BLaER1 treated with 17β-estradiol and CSF1 and Interleukin-3, amounts not matched to agents 10 nM and 100 nM (cell line): ENCODE measurements at regions not wholly inside any gene's neighbourhood (a gene's known extent, or its start where the extent isn't known, plus 50 kb on each side); places are given as distances from the start of the nearest gene placed in this dataset.

Source experiments
- H3K27ac ChIP-seq, 11 experiments: shearing (Covaris generic); formaldehyde crosslinking; 2 replicates each; pipeline ENCODE4 v1.8.1; 2022
- H3K27me3 ChIP-seq, 11 experiments: shearing (Covaris generic); formaldehyde crosslinking; 2 replicates each; pipeline ENCODE4 v1.8.1; 2022
- H3K36me3 ChIP-seq, 11 experiments: shearing (Covaris generic); formaldehyde crosslinking; 2 replicates each; pipeline ENCODE4 v1.8.1; 2022
- H3K4me1 ChIP-seq, 10 experiments: shearing (Covaris generic); formaldehyde crosslinking; 2 replicates each; pipeline ENCODE4 v1.8.1; 2022
- H3K4me2 ChIP-seq, 11 experiments: shearing (Covaris generic); formaldehyde crosslinking; 2 replicates each; pipeline ENCODE4 v1.8.1; 2022
- H3K4me3 ChIP-seq, 10 experiments: shearing (Covaris generic); formaldehyde crosslinking; 2 replicates each; pipeline ENCODE4 v1.8.1; 2022
- H3K9ac ChIP-seq, 11 experiments: shearing (Covaris generic); formaldehyde crosslinking; 2 replicates each; pipeline ENCODE4 v1.8.1; 2022
- H3K9me3 ChIP-seq, 11 experiments: shearing (Covaris generic); formaldehyde crosslinking; replicated peaks in 1 of 11; 2 replicates each; pipeline ENCODE4 v1.8.1; 2022
- H4K20me1 ChIP-seq, 11 experiments: shearing (Covaris generic); formaldehyde crosslinking; 2 replicates each; pipeline ENCODE4 v1.8.1; 2022
- Cebpa-rat ChIP-seq, 11 experiments: shearing (Covaris generic); IDR thresholded peaks; 2 replicates each; pipeline ENCODE4 v1.8.1; 2022

DNA sequence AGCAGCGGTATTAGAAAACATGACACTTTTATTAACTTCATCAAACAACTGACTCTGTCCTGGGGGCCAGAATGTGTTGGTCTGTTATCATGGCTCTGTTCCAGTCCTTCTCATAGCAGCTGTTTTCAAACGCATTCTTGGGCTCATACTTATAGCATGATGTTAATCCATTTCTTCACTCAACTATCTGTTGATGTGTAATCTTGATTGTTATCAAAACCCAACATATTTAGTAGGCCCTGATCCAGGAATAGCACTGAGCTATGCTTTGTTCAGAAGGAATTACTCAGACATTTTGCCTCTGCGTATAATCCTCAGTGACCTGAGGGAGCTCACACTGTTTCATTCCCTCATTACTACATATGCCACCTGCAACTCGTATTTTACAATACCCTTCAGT, 315.9 kb downstream of the BMP4 start:
- Histone ChIP-seq H3K27me3 (no peaks in the 10 kb centered on the region), H4K20me1 (no peaks in the 10 kb centered on the region), H3K4me1 (no peaks in the 10 kb centered on the region), H3K4me2 (no peak overlapping the region), H3K4me3 (no peak overlapping the region), H3K9ac (no peak overlapping the region), H3K27ac (no peak overlapping the region), H3K9me3 (no peaks in the 10 kb centered on the region), H3K36me3 (no peaks in the 10 kb centered on the region)
- TF ChIP-seq Cebpa-rat (IDR thresholded peaks at IDR 0.05), result no peak

- no peaks in the 10 kb centered on the region for H3K4me1 ChIP-seq
- H3K4me3 ChIP-seq, result no peak overlapping the region
- H3K4me2 ChIP-seq, result no peak overlapping the region
- no peak overlapping the region for H3K9ac ChIP-seq
- H3K27me3 ChIP-seq, result no peaks in the 10 kb centered on the region
- H3K27ac ChIP-seq, result no peak overlapping the region
- no peak for TF ChIP-seq Cebpa-rat (IDR thresholded peaks at IDR 0.05)
- H3K36me3 ChIP-seq, result no peaks in the 10 kb centered on the region
- H4K20me1 ChIP-seq, result no peaks in the 10 kb centered on the region
- no peaks in the 10 kb centered on the region for H3K9me3 ChIP-seq
Observed at GRCh38 chr14:53638966-53639365, 317.7 kb downstream of the BMP4 start.

DNA sequence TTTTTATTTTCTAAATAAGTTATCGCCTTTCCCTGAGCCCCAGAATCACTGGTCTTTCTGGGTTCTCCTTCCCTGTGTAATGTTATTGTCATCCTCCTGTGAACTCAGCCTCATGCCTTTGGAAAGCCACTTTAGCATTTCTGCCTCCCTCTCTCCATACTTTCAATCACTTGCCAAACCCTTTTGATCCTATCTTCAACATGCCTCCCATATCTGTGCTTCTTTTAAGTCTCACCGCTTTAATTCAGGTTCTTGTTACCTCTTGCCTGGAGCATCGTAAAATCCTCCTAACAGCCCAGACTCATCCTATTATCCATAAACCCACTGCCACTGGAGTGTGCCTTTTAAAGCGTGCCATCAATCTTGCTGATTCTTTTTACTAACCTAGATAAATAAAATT, 321.8 kb downstream of the BMP4 start:
- Histone ChIP-seq H3K4me2 (no peak overlapping the region), H3K4me3 (no peak overlapping the region)

DNA sequence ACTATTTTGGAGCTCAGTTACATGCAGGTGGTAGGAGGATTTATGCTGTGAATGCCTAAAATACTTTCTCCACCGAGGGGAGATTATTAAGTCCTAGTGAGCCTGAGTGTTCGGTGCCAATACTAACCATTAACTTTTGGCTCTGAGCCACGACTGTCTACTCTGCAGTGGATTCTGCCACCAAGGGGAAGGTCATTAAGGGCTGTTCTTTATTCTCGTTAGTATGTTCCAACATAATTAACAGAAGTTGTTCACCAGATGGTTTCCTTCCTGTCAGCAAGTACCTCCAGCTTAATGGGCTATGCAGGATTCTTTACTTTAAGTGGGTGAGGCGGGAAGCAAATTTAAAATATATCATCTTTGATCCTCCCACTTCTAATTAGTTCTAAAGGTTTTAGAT, 326.3 kb downstream of the BMP4 start:
- TF ChIP-seq Cebpa-rat (IDR thresholded peaks at IDR 0.05), result no peak
- no peaks in the 10 kb centered on the region for H3K9me3 ChIP-seq
- no peak overlapping the region for H3K9ac ChIP-seq
- H3K36me3 ChIP-seq, result no peaks in the 10 kb centered on the region
- no peak overlapping the region for H3K27ac ChIP-seq
- H3K27me3 ChIP-seq, result no peaks in the 10 kb centered on the region
- no peak overlapping the region for H3K4me3 ChIP-seq
- H3K4me1 ChIP-seq, result no peaks in the 10 kb centered on the region
- H3K4me2 ChIP-seq, result no peak overlapping the region
- H4K20me1 ChIP-seq, result no peaks in the 10 kb centered on the region

More for the DNA sequence above, 321.8 kb downstream of the BMP4 start:
- Histone ChIP-seq H3K9me3 (no peaks in the 10 kb centered on the region), H4K20me1 (no peaks in the 10 kb centered on the region), H3K36me3 (no peaks in the 10 kb centered on the region), H3K9ac (no peak overlapping the region), H3K27ac (no peak overlapping the region), H3K4me1 (no peaks in the 10 kb centered on the region), H3K27me3 (no peaks in the 10 kb centered on the region)
- TF ChIP-seq Cebpa-rat (IDR thresholded peaks at IDR 0.05), result no peak

- TF ChIP-seq Cebpa-rat (IDR thresholded peaks at IDR 0.05), result no peak
- H3K4me3 ChIP-seq, result no peak overlapping the region
- no peaks in the 10 kb centered on the region for H4K20me1 ChIP-seq
- H3K4me2 ChIP-seq, result no peak overlapping the region
- H3K9ac ChIP-seq, result no peak overlapping the region
- H3K4me1 ChIP-seq, result no peaks in the 10 kb centered on the region
- H3K27ac ChIP-seq, result no peak overlapping the region
- no peaks in the 10 kb centered on the region for H3K9me3 ChIP-seq
- no peaks in the 10 kb centered on the region for H3K27me3 ChIP-seq
- no peaks in the 10 kb centered on the region for H3K36me3 ChIP-seq
Observed at GRCh38 chr14:53628732-53629430, 327.7 kb downstream of the BMP4 start.

GRCh38 chr14:53628261-53628660, 328.4 kb downstream of the BMP4 start:
- Histone ChIP-seq H4K20me1 (no peaks in the 10 kb centered on the region), H3K4me1 (no peaks in the 10 kb centered on the region), H3K4me2 (no peak overlapping the region), H3K4me3 (no peak overlapping the region), H3K9me3 (no peaks in the 10 kb centered on the region), H3K9ac (no peak overlapping the region), H3K36me3 (no peaks in the 10 kb centered on the region), H3K27me3 (no peaks in the 10 kb centered on the region), H3K27ac (no peak overlapping the region)
- no peak for TF ChIP-seq Cebpa-rat (IDR thresholded peaks at IDR 0.05)

GRCh38 chr14:53626761-53627160, 329.9 kb downstream of the BMP4 start:
- Histone ChIP-seq H3K4me1 (peaks cover 0 to 5% (median 3%) of the 10 kb centered on the region in 10 experiments; a peak in 13 of 20 replicates), H3K27me3 (no peaks in the 10 kb centered on the region), H3K9me3 (no peaks in the 10 kb centered on the region), H3K36me3 (no peaks in the 10 kb centered on the region), H3K4me2 (no peak overlapping the region), H3K27ac (no peak overlapping the region), H3K4me3 (no peak overlapping the region), H3K9ac (no peak overlapping the region), H4K20me1 (no peaks in the 10 kb centered on the region)
- TF ChIP-seq Cebpa-rat (IDR thresholded peaks at IDR 0.05), result no peak

DNA sequence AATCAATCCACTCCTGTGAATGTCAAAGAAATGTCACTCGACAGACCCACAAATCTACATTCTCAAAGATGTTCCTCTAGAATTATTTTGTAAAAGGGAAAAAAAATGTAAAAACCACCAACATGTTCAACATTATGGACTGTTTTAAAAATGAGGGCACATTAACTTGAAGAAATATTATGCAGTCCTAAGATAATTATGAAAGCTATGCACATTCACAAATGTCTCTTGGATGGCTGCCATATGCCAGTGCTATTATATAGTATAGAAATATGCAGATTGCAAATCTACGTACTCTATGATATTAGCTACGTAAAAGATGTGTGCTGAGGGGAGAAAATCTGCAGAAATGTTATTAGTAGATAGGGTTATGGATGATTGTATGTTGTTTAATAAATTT, 334.2 kb downstream of the BMP4 start:
- Histone ChIP-seq H3K4me3 (no peak overlapping the region), H3K36me3 (no peaks in the 10 kb centered on the region), H3K9ac (no peak overlapping the region), H4K20me1 (no peaks in the 10 kb centered on the region), H3K9me3 (no peaks in the 10 kb centered on the region), H3K4me2 (no peak overlapping the region), H3K27me3 (no peaks in the 10 kb centered on the region), H3K4me1 (peaks cover 5 to 24% (median 17%) of the 10 kb centered on the region in 10 experiments; a peak in 17 of 20 replicates), H3K27ac (0 out of 22 replicates have a peak overlapping the region, but pooled peaks of 1 of the 11 experiments have one; percentile 39)
- no peak for TF ChIP-seq Cebpa-rat (IDR thresholded peaks at IDR 0.05)

- Histone ChIP-seq H3K4me2 (peak overlapping the region in 9 of 11 experiments; percentile 34 to 80 (median 70); a peak in 17 of 22 replicates), H3K4me3 (no peak overlapping the region), H3K27ac (peak overlapping the region in 1 of 11 experiments; percentile 39; a peak in 1 of 22 replicates), H3K27me3 (no peaks in the 10 kb centered on the region), H3K9me3 (no peaks in the 10 kb centered on the region), H3K4me1 (peaks cover 5 to 24% (median 17%) of the 10 kb centered on the region in 10 experiments; a peak in 17 of 20 replicates), H3K9ac (no peak overlapping the region), H3K36me3 (no peaks in the 10 kb centered on the region), H4K20me1 (no peaks in the 10 kb centered on the region)
- TF ChIP-seq Cebpa-rat (IDR thresholded peaks at IDR 0.05), result no peak
Observed at GRCh38 chr14:53621921-53622320, 334.7 kb downstream of the BMP4 start.

DNA sequence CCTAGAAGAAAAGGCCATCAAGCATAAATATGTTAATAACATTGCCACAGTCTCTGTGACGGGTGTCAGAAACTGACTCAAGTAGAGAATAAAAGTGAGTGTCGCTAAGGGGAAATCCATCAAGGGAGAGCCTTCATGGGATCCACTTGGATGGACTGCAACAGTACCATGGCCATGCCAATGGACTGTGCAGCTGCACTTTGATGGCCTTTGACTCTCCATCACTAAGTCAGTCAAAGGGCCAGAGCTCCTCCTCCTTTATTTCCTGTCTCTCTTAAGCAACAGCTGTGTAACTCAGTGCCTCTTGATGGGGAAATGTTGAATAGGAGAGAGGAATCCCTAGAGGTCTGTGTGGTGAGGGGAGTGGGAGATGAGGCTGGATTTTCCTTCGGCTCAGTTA, 335.2 kb downstream of the BMP4 start:
- no peaks in the 10 kb centered on the region; a peak in 1 of 22 replicates for H3K9me3 ChIP-seq
- H3K27me3 ChIP-seq, result no peaks in the 10 kb centered on the region
- peak overlapping the region in 4 of 11 experiments; percentile 53 to 61 (median 60); a peak in 8 of 22 replicates for H3K27ac ChIP-seq
- no peak overlapping the region; a peak in 1 of 22 replicates for H3K9ac ChIP-seq
- H3K4me2 ChIP-seq, result peak overlapping the region; percentile 11 to 80 (median 64); a peak in 19 of 22 replicates
- H4K20me1 ChIP-seq, result no peaks in the 10 kb centered on the region
- H3K4me3 ChIP-seq, result no peak overlapping the region
- peak in 3 of 11 experiments; percentile 54 to 63 (median 57); a peak in 5 of 22 replicates for TF ChIP-seq Cebpa-rat (IDR thresholded peaks at IDR 0.05)
- H3K36me3 ChIP-seq, result no peaks in the 10 kb centered on the region
- H3K4me1 ChIP-seq, result peaks cover 5 to 24% (median 17%) of the 10 kb centered on the region in 10 experiments; a peak in 17 of 20 replicates
